ENCODE measurements at regions not wholly inside any gene's neighbourhood (a gene's known extent, or its start where the extent isn't known, plus 50 kb on each side); places are given as distances from the start of the nearest gene placed in this dataset.

- no peaks in the 10 kb centered on the region for H3K27me3 ChIP-seq
- no peak for TF ChIP-seq POLR2A (IDR thresholded peaks at IDR 0.05)
- TF ChIP-seq CTCF (IDR thresholded peaks at IDR 0.05), result no peak
- no peak overlapping the region for H3K4me3 ChIP-seq
- no peak for DNase-seq
- no peaks in the 10 kb centered on the region for H3K9me3 ChIP-seq
- 44 to 49% methylated on average over 2 of the region's 2 CpGs for WGBS, 2 donors
- no peaks in the 10 kb centered on the region for H3K4me1 ChIP-seq
- H3K36me3 ChIP-seq (ENCODE audit: low read depth, missing control alignments), result no peaks in the 10 kb centered on the region
- no peak overlapping the region for H3K27ac ChIP-seq
- intact Hi-C loops (cut with DNase I; ENCODE audit: low total_unique reads), result no loop called here
These were observed 396.6 kb downstream of the SNAPC1 start for GRCh38 chr14:62158779-62159178.

- no peak for TF ChIP-seq CTCF (IDR thresholded peaks at IDR 0.05)
- TF ChIP-seq POLR2A (IDR thresholded peaks at IDR 0.05), result no peak
- WGBS, 2 donors, result 69 to 75% methylated on average over 3 of the region's 3 CpGs
- no peaks in the 10 kb centered on the region for H3K27me3 ChIP-seq
- H3K27ac ChIP-seq, result no peak overlapping the region
- H3K9me3 ChIP-seq, result no peaks in the 10 kb centered on the region
- intact Hi-C loops (cut with DNase I; ENCODE audit: low total_unique reads), result no loop called here
- H3K4me3 ChIP-seq, result no peak overlapping the region
- DNase-seq, result no peak
- no peaks in the 10 kb centered on the region for H3K36me3 ChIP-seq (ENCODE audit: low read depth, missing control alignments)
- no peaks in the 10 kb centered on the region for H3K4me1 ChIP-seq
These were observed 397.1 kb downstream of the SNAPC1 start for GRCh38 chr14:62159314-62159713.

GRCh38 chr14:62162998-62163589, 400.9 kb downstream of the SNAPC1 start:
- Histone ChIP-seq H3K9me3 (no peaks in the 10 kb centered on the region), H3K36me3 (ENCODE audit: low read depth, missing control alignments) (no peaks in the 10 kb centered on the region), H3K27ac (no peak overlapping the region), H3K4me3 (no peak overlapping the region), H3K4me1 (no peaks in the 10 kb centered on the region), H3K27me3 (no peaks in the 10 kb centered on the region)
- intact Hi-C loops (cut with DNase I; ENCODE audit: low total_unique reads), result loop anchor here (10.0 kb wide), 1 partner anchor 1112 kb away; no protein-coding TSS in a partner anchor
- WGBS, 2 donors, result 22 to 36% methylated on average over 8 of the region's 8 CpGs
- TF ChIP-seq POLR2A (IDR thresholded peaks at IDR 0.05), result no peak
- peak; percentile 34 to 59 (median 46) for TF ChIP-seq CTCF (IDR thresholded peaks at IDR 0.05)
- DNase-seq, result peak; percentile 31

- intact Hi-C loops (cut with DNase I; ENCODE audit: low total_unique reads), result loop anchor here (10.0 kb wide), 1 partner anchor 1106 kb away; no protein-coding TSS in a partner anchor
- Histone ChIP-seq H3K4me1 (no peaks in the 10 kb centered on the region), H3K27ac (no peak overlapping the region), H3K27me3 (no peaks in the 10 kb centered on the region), H3K9me3 (no peaks in the 10 kb centered on the region), H3K4me3 (no peak overlapping the region), H3K36me3 (ENCODE audit: low read depth, missing control alignments) (no peaks in the 10 kb centered on the region)
- TF ChIP-seq CTCF (IDR thresholded peaks at IDR 0.05) (no peak), POLR2A (IDR thresholded peaks at IDR 0.05) (no peak)
- DNase-seq, result no peak
- 60 to 61% methylated on average over 3 of the region's 3 CpGs for WGBS, 2 donors
These were observed 406.4 kb downstream of the SNAPC1 start for GRCh38 chr14:62168564-62169155.

Data from testis (tissue), 2 donors.